ENCODE measurements at regions not wholly inside any gene's neighbourhood (a gene's known extent, or its start where the extent isn't known, plus 50 kb on each side); places are given as distances from the start of the nearest gene placed in this dataset.

GRCh38 chr20:6395695-6396094 lies 272.9 kb upstream of the FERMT1 start:
- Mint-ChIP-seq H3K27me3 (ENCODE audit: low read depth) (no peaks in the 10 kb centered on the region), H3K36me3 (ENCODE audit: low read depth) (no peaks in the 10 kb centered on the region), H3K4me3 (no peak overlapping the region), H3K9me3 (ENCODE audit: insufficient read depth) (no peaks in the 10 kb centered on the region), H3K4me1 (ENCODE audit: low read depth) (no peaks in the 10 kb centered on the region), H3K27ac (no peak overlapping the region)
- ATAC-seq (no peak), DNase-seq (no peak)
- ChIA-PET CTCF (no interaction called here), POLR2A (no interaction called here)

- CTCF ChIA-PET, result no interaction called here
- Mint-ChIP-seq H3K4me3 (no peak overlapping the region), H3K4me1 (ENCODE audit: low read depth) (no peaks in the 10 kb centered on the region), H3K27ac (no peak overlapping the region), H3K36me3 (ENCODE audit: low read depth) (no peaks in the 10 kb centered on the region), H3K9me3 (ENCODE audit: insufficient read depth) (no peaks in the 10 kb centered on the region), H3K27me3 (ENCODE audit: low read depth) (no peaks in the 10 kb centered on the region)
- POLR2A ChIA-PET, result no interaction called here
- no peak for DNase-seq
- no peak for ATAC-seq
Observed at GRCh38 chr20:6388671-6389197, 265.9 kb upstream of the FERMT1 start.

- ChIA-PET POLR2A (no interaction called here), CTCF (no interaction called here)
- Mint-ChIP-seq H3K36me3 (ENCODE audit: low read depth) (no peaks in the 10 kb centered on the region), H3K27ac (no peak overlapping the region), H3K4me1 (ENCODE audit: low read depth) (no peaks in the 10 kb centered on the region), H3K27me3 (ENCODE audit: low read depth) (no peaks in the 10 kb centered on the region), H3K9me3 (ENCODE audit: insufficient read depth) (no peaks in the 10 kb centered on the region), H3K4me3 (no peak overlapping the region)
- DNase-seq, result no peak
- ATAC-seq, result no peak
Observed at GRCh38 chr20:6384956-6385486, 262.2 kb upstream of the FERMT1 start.

GRCh38 chr20:6384380-6384779 lies 261.6 kb upstream of the FERMT1 start:
- ChIA-PET POLR2A (no interaction called here), CTCF (no interaction called here)
- ATAC-seq (no peak), DNase-seq (no peak)
- Mint-ChIP-seq H3K27me3 (ENCODE audit: low read depth) (no peaks in the 10 kb centered on the region), H3K4me3 (no peak overlapping the region), H3K9me3 (ENCODE audit: insufficient read depth) (no peaks in the 10 kb centered on the region), H3K27ac (no peak overlapping the region), H3K4me1 (ENCODE audit: low read depth) (no peaks in the 10 kb centered on the region), H3K36me3 (ENCODE audit: low read depth) (no peaks in the 10 kb centered on the region)

GRCh38 chr20:6381887-6382286 lies 259.1 kb upstream of the FERMT1 start:
- Mint-ChIP-seq H3K4me3 (no peak overlapping the region), H3K9me3 (ENCODE audit: insufficient read depth) (no peaks in the 10 kb centered on the region), H3K27me3 (ENCODE audit: low read depth) (no peaks in the 10 kb centered on the region), H3K4me1 (ENCODE audit: low read depth) (no peaks in the 10 kb centered on the region), H3K27ac (no peak overlapping the region), H3K36me3 (ENCODE audit: low read depth) (no peaks in the 10 kb centered on the region)
- no peak for ATAC-seq
- no peak for DNase-seq
- POLR2A ChIA-PET, result no interaction called here
- CTCF ChIA-PET, result no interaction called here

GRCh38 chr20:6362245-6362644 lies 239.4 kb upstream of the FERMT1 start:
- Mint-ChIP-seq H3K27ac (no peak overlapping the region), H3K27me3 (ENCODE audit: low read depth) (no peaks in the 10 kb centered on the region), H3K9me3 (ENCODE audit: insufficient read depth) (no peaks in the 10 kb centered on the region), H3K36me3 (ENCODE audit: low read depth) (no peaks in the 10 kb centered on the region), H3K4me1 (ENCODE audit: low read depth) (no peaks in the 10 kb centered on the region), H3K4me3 (no peak overlapping the region)
- POLR2A ChIA-PET, result no interaction called here
- ATAC-seq (no peak), DNase-seq (no peak)
- CTCF ChIA-PET, result no interaction called here

- DNase-seq (no peak), ATAC-seq (no peak)
- H3K9me3 Mint-ChIP-seq (ENCODE audit: insufficient read depth), result no peaks in the 10 kb centered on the region
- H3K36me3 Mint-ChIP-seq (ENCODE audit: low read depth), result no peaks in the 10 kb centered on the region
- H3K27ac Mint-ChIP-seq, result no peak overlapping the region
- ChIA-PET CTCF (no interaction called here), POLR2A (no interaction called here)
- H3K27me3 Mint-ChIP-seq (ENCODE audit: low read depth), result no peaks in the 10 kb centered on the region
- H3K4me1 Mint-ChIP-seq (ENCODE audit: low read depth), result no peaks in the 10 kb centered on the region
- no peak overlapping the region for H3K4me3 Mint-ChIP-seq
Observed at GRCh38 chr20:6360766-6361165, 237.9 kb upstream of the FERMT1 start.

- no peak for ATAC-seq
- no peak for DNase-seq
- Mint-ChIP-seq H3K4me1 (ENCODE audit: low read depth) (no peaks in the 10 kb centered on the region), H3K27me3 (ENCODE audit: low read depth) (no peaks in the 10 kb centered on the region), H3K4me3 (no peak overlapping the region), H3K36me3 (ENCODE audit: low read depth) (no peaks in the 10 kb centered on the region), H3K9me3 (ENCODE audit: insufficient read depth) (no peaks in the 10 kb centered on the region), H3K27ac (no peak overlapping the region)
- ChIA-PET POLR2A (no interaction called here), CTCF (no interaction called here)
Observed at GRCh38 chr20:6355754-6356451, 233.1 kb upstream of the FERMT1 start.

- no peak overlapping the region for H3K27ac Mint-ChIP-seq
- no peaks in the 10 kb centered on the region for H3K36me3 Mint-ChIP-seq (ENCODE audit: low read depth)
- POLR2A ChIA-PET, result no interaction called here
- no peaks in the 10 kb centered on the region for H3K27me3 Mint-ChIP-seq (ENCODE audit: low read depth)
- H3K4me3 Mint-ChIP-seq, result no peak overlapping the region
- DNase-seq, result no peak
- no peaks in the 10 kb centered on the region for H3K4me1 Mint-ChIP-seq (ENCODE audit: low read depth)
- CTCF ChIA-PET, result no interaction called here
- ATAC-seq, result no peak
- H3K9me3 Mint-ChIP-seq (ENCODE audit: insufficient read depth), result no peaks in the 10 kb centered on the region
Observed at GRCh38 chr20:6348908-6349307, 226.1 kb upstream of the FERMT1 start.

- POLR2A ChIA-PET, result no interaction called here
- ATAC-seq, result no peak
Observed at GRCh38 chr20:6347916-6348315, 225.1 kb upstream of the FERMT1 start.

GRCh38 chr20:6341491-6341890 lies 218.7 kb upstream of the FERMT1 start:
- no peaks in the 10 kb centered on the region for H3K27me3 Mint-ChIP-seq (ENCODE audit: low read depth)
- DNase-seq, result no peak
- H3K4me3 Mint-ChIP-seq, result no peak overlapping the region
- H3K4me1 Mint-ChIP-seq (ENCODE audit: low read depth), result no peaks in the 10 kb centered on the region
- CTCF ChIA-PET, result no interaction called here
- POLR2A ChIA-PET, result no interaction called here
- H3K9me3 Mint-ChIP-seq (ENCODE audit: insufficient read depth), result no peaks in the 10 kb centered on the region
- no peaks in the 10 kb centered on the region for H3K36me3 Mint-ChIP-seq (ENCODE audit: low read depth)
- no peak overlapping the region for H3K27ac Mint-ChIP-seq
- ATAC-seq, result no peak

More at GRCh38 chr20:6347916-6348315, 225.1 kb upstream of the FERMT1 start:
- H3K4me3 Mint-ChIP-seq, result no peak overlapping the region
- H3K27me3 Mint-ChIP-seq (ENCODE audit: low read depth), result no peaks in the 10 kb centered on the region
- H3K4me1 Mint-ChIP-seq (ENCODE audit: low read depth), result no peaks in the 10 kb centered on the region
- H3K36me3 Mint-ChIP-seq (ENCODE audit: low read depth), result no peaks in the 10 kb centered on the region
- CTCF ChIA-PET, result no interaction called here
- H3K27ac Mint-ChIP-seq, result no peak overlapping the region
- DNase-seq, result no peak
- no peaks in the 10 kb centered on the region for H3K9me3 Mint-ChIP-seq (ENCODE audit: insufficient read depth)

- Mint-ChIP-seq H3K27ac (no peak overlapping the region), H3K4me3 (no peak overlapping the region), H3K4me1 (ENCODE audit: low read depth) (no peaks in the 10 kb centered on the region), H3K36me3 (ENCODE audit: low read depth) (no peaks in the 10 kb centered on the region), H3K27me3 (ENCODE audit: low read depth) (no peaks in the 10 kb centered on the region), H3K9me3 (ENCODE audit: insufficient read depth) (peaks cover 4% of the 10 kb centered on the region)
- ChIA-PET POLR2A (no interaction called here), CTCF (no interaction called here)
- DNase-seq, result no peak
- no peak for ATAC-seq
Observed at GRCh38 chr20:6339176-6339575, 216.3 kb upstream of the FERMT1 start.

- Mint-ChIP-seq H3K4me1 (ENCODE audit: low read depth) (no peaks in the 10 kb centered on the region), H3K27me3 (ENCODE audit: low read depth) (no peaks in the 10 kb centered on the region), H3K9me3 (ENCODE audit: insufficient read depth) (peaks cover 9% of the 10 kb centered on the region), H3K4me3 (no peak overlapping the region), H3K27ac (no peak overlapping the region), H3K36me3 (ENCODE audit: low read depth) (no peaks in the 10 kb centered on the region)
- ATAC-seq (no peak), DNase-seq (no peak)
- ChIA-PET CTCF (no interaction called here), POLR2A (no interaction called here)
Observed at GRCh38 chr20:6333110-6333509, 210.3 kb upstream of the FERMT1 start.

All from activated CD8-positive, alpha-beta T cell treated with anti-CD3 and anti-CD28 coated beads, Interleukin-2, amount 10 ng/mL, durations not matched to agents 7 days and 5 days (primary cell).